Neuronal stem cell (in vitro differentiated cells): ENCODE measurements at regions not wholly inside any gene's neighbourhood (a gene's known extent, or its start where the extent isn't known, plus 50 kb on each side); places are given as distances from the start of the nearest gene placed in this dataset.
"Not testable (repeated sequence)": the region's sequence is repeated elsewhere in the genome, so short reads cannot be mapped to it uniquely, and the experiment has no call there.

Experiments used
- DNase-seq: peaks from one replicate; pipeline ENCODE4 v3.0.0-alpha.2; 2013; ENCODE audit warnings: low spot score
- H2AFZ ChIP-seq: one replicate; pipeline ENCODE4 v1.6.1; 2013; ENCODE audit warnings: mild to moderate bottlenecking, low read length, inconsistent platforms
- H2AK5ac ChIP-seq: 2 replicates; pipeline ENCODE4 v1.6.1; 2013; ENCODE audit warnings: low read depth, mild to moderate bottlenecking, inconsistent platforms, low read length, moderate library complexity, mixed read lengths
- H2BK120ac ChIP-seq: 2 replicates; pipeline ENCODE4 v1.6.1; 2013; ENCODE audit warnings: low read depth, mild to moderate bottlenecking, inconsistent platforms, low read length, moderate library complexity, mixed read lengths
- H2BK12ac ChIP-seq: one replicate; pipeline ENCODE4 v1.6.1; 2013; ENCODE audit warnings: low read length, inconsistent platforms
- H2BK15ac ChIP-seq: 2 replicates; pipeline ENCODE4 v1.6.1; 2013; ENCODE audit warnings: mild to moderate bottlenecking, low read length, inconsistent platforms, mixed read lengths
- H2BK5ac ChIP-seq: one replicate; pipeline ENCODE4 v1.6.1; 2013; ENCODE audit warnings: inconsistent platforms, mild to moderate bottlenecking, low read length, moderate library complexity
- H3K14ac ChIP-seq: one replicate; pipeline ENCODE4 v1.6.1; 2013; ENCODE audit warnings: low read length, inconsistent platforms
- H3K18ac ChIP-seq: 2 replicates; pipeline ENCODE4 v1.6.1; 2013; ENCODE audit warnings: low read length, inconsistent platforms
- H3K23ac ChIP-seq: 2 replicates; pipeline ENCODE4 v1.6.1; 2013; ENCODE audit warnings: low read depth, mild to moderate bottlenecking, mixed read lengths, low read length, inconsistent platforms; ENCODE audit not compliant: poor library complexity
- H3K27ac ChIP-seq: replicated peaks from 3 replicates; pipeline ENCODE4 v1.5.1; 2013; ENCODE audit warnings: low read length, inconsistent platforms
- H3K27me3 ChIP-seq, 3 experiments: 2 replicates each; pipeline ENCODE4 v1.6.1; 2013; ENCODE audit warnings: low read length in 3 of 3, mild to moderate bottlenecking in 2 of 3, inconsistent platforms in 1 of 3, low read depth in 1 of 3, mixed read lengths in 1 of 3, moderate library complexity in 1 of 3; ENCODE audit not compliant: control insufficient read depth in 3 of 3, insufficient read depth in 3 of 3
- H3K36me3 ChIP-seq, 2 donors: replicated peaks in 1 of 2; 2 replicates each; pipeline ENCODE4 v1.6.1; 2013; ENCODE audit warnings: low read length in 2 of 2; ENCODE audit not compliant: control insufficient read depth in 2 of 2, insufficient read depth in 2 of 2
- H3K4ac ChIP-seq: 2 replicates; pipeline ENCODE4 v1.6.1; 2013; ENCODE audit warnings: inconsistent platforms, mild to moderate bottlenecking, low read length, moderate library complexity
- H3K4me1 ChIP-seq, 2 donors: 1 replicate in 1 of 2; 2 replicates in 1 of 2; pipeline ENCODE4 v1.6.1; 2013; ENCODE audit warnings: low read length in 2 of 2, low read depth in 1 of 2; ENCODE audit not compliant: control insufficient read depth in 2 of 2, insufficient read depth in 1 of 2
- H3K4me2 ChIP-seq: one replicate; pipeline ENCODE4 v1.6.1; 2013; ENCODE audit warnings: mild to moderate bottlenecking, low read length, inconsistent platforms; ENCODE audit not compliant: insufficient read depth, poor library complexity, severe bottlenecking
- H3K4me3 ChIP-seq, 2 donors: 2 replicates each; pipeline ENCODE4 v1.5.1; 2013; ENCODE audit warnings: low read length in 2 of 2, mild to moderate bottlenecking in 2 of 2, inconsistent platforms in 1 of 2, moderate library complexity in 1 of 2
- H3K79me1 ChIP-seq: one replicate; pipeline ENCODE4 v1.6.1; 2013; ENCODE audit warnings: low read depth, mild to moderate bottlenecking, inconsistent platforms, low read length, moderate library complexity
- H3K9ac ChIP-seq: one replicate; pipeline ENCODE4 v1.6.1; 2013; ENCODE audit warnings: mild to moderate bottlenecking, low read depth, low read length, inconsistent platforms; ENCODE audit not compliant: poor library complexity
- H3K9me3 ChIP-seq, 2 donors: replicated peaks in 1 of 2; 2 replicates each; pipeline versions ENCODE3 to v1.6.1; 2013; ENCODE audit warnings: low read length in 2 of 2, mild to moderate bottlenecking in 2 of 2, inconsistent platforms in 1 of 2, low read depth in 1 of 2, mixed read lengths in 1 of 2, moderate library complexity in 1 of 2; ENCODE audit not compliant: control insufficient read depth in 2 of 2, insufficient read depth in 1 of 2
- H4K8ac ChIP-seq: one replicate; pipeline ENCODE4 v1.6.1; 2013; ENCODE audit warnings: low read depth, mild to moderate bottlenecking, inconsistent platforms, low read length, moderate library complexity
- H4K91ac ChIP-seq: one replicate; pipeline ENCODE4 v1.6.1; 2013; ENCODE audit warnings: low read length, low read depth, mild to moderate bottlenecking, inconsistent platforms; ENCODE audit not compliant: poor library complexity
- WGBS, 2 donors: extraction: QIAGEN DNeasy Blood & Tissue Kit; methylation state at CpG; one replicate each; pipeline ENCODE4 v1.1.7; 2013; ENCODE audit warnings: missing lambda C conversion rate in 2 of 2, mixed read lengths in 1 of 2; ENCODE audit not compliant: insufficient read length in 2 of 2, insufficient replicate concordance in 1 of 2; ENCODE audit errors: extremely low coverage in 2 of 2; 5-methylcytosine and 5-hydroxymethylcytosine counted together

GRCh38 chr14:71629250-71629649, 303.0 kb upstream of the RGS6 start:
- WGBS, 2 donors = no CpG with 5 or more reads among the region's 1 CpG
- Histone ChIP-seq H3K4me3 (no peak overlapping the region), H3K18ac (no peak overlapping the region), H4K8ac (no peak overlapping the region), H3K27me3 (no peaks in the 10 kb centered on the region), H2BK15ac (no peak overlapping the region), H3K4me1 (peaks cover 0 to 9% of the 10 kb centered on the region in 2 donors), H2BK5ac (no peak overlapping the region), H3K4me2 (no peak overlapping the region), H2BK120ac (no peak overlapping the region), H3K4ac (no peak overlapping the region), H3K9me3 (no peaks in the 10 kb centered on the region), H2AK5ac (no peak overlapping the region), H3K23ac (no peak overlapping the region), H3K9ac (no peak overlapping the region), H3K79me1 (no peaks in the 10 kb centered on the region), H3K14ac (no peak overlapping the region), H3K36me3 (peaks cover 0 to 7% of the 10 kb centered on the region in 2 donors), H2AFZ (no peak overlapping the region), H3K27ac (no peak overlapping the region), H4K91ac (no peak overlapping the region), H2BK12ac (no peak overlapping the region)
- DNase-seq = no peak

GRCh38 chr14:71629765-71630492, 302.3 kb upstream of the RGS6 start:
- H2BK120ac ChIP-seq = no peak overlapping the region
- no peak overlapping the region for H3K23ac ChIP-seq
- H2AK5ac ChIP-seq = no peak overlapping the region
- no peak overlapping the region for H2BK5ac ChIP-seq
- H3K4me1 ChIP-seq = peaks cover 0 to 9% of the 10 kb centered on the region in 2 donors
- no peak overlapping the region for H3K4ac ChIP-seq
- H3K4me3 ChIP-seq = no peak overlapping the region
- H2AFZ ChIP-seq = no peak overlapping the region
- no peak overlapping the region for H3K14ac ChIP-seq
- H4K91ac ChIP-seq = peak overlapping the region; percentile 26
- no CpG with 5 or more reads among the region's 7 CpGs for WGBS, 2 donors
- H3K27ac ChIP-seq = no peak overlapping the region
- H3K18ac ChIP-seq = no peak overlapping the region
- H3K9me3 ChIP-seq = no peaks in the 10 kb centered on the region
- H3K27me3 ChIP-seq = no peaks in the 10 kb centered on the region
- H4K8ac ChIP-seq = no peak overlapping the region
- DNase-seq = no peak
- no peak overlapping the region for H2BK12ac ChIP-seq
- no peak overlapping the region for H3K9ac ChIP-seq
- peaks cover 0 to under 1% of the 10 kb centered on the region in 2 donors for H3K36me3 ChIP-seq
- no peak overlapping the region for H3K4me2 ChIP-seq
- no peaks in the 10 kb centered on the region for H3K79me1 ChIP-seq
- no peak overlapping the region for H2BK15ac ChIP-seq

- WGBS, 2 donors = no CpG with 5 or more reads among the region's 1 CpG
- not testable (repeated sequence) for H3K18ac ChIP-seq, DNase-seq, H2AK5ac ChIP-seq, H2BK120ac ChIP-seq, H3K4me3 ChIP-seq, H3K14ac ChIP-seq, H4K8ac ChIP-seq, H2BK15ac ChIP-seq, H3K23ac ChIP-seq, H3K4me1 ChIP-seq, H3K4ac ChIP-seq, H3K9ac ChIP-seq, H2BK12ac ChIP-seq, H3K27ac ChIP-seq, H3K4me2 ChIP-seq, H2AFZ ChIP-seq, H3K27me3 ChIP-seq, H4K91ac ChIP-seq, H3K36me3 ChIP-seq, H2BK5ac ChIP-seq, H3K9me3 ChIP-seq, H3K79me1 ChIP-seq
Observed at GRCh38 chr14:71631030-71631429, 301.2 kb upstream of the RGS6 start.

GRCh38 chr14:71632440-71632946, 299.7 kb upstream of the RGS6 start:
- H3K14ac ChIP-seq = no peak overlapping the region
- H3K4me1 ChIP-seq = peaks cover 0 to 9% of the 10 kb centered on the region in 2 donors
- no peak overlapping the region for H2BK15ac ChIP-seq
- no peak overlapping the region for H2AK5ac ChIP-seq
- no peaks in the 10 kb centered on the region for H3K27me3 ChIP-seq
- H2BK5ac ChIP-seq = no peak overlapping the region
- no peak overlapping the region for H3K4me2 ChIP-seq
- H3K9ac ChIP-seq = no peak overlapping the region
- no peak overlapping the region for H3K18ac ChIP-seq
- no peak overlapping the region for H3K4me3 ChIP-seq
- H2BK120ac ChIP-seq = no peak overlapping the region
- no peak overlapping the region for H3K23ac ChIP-seq
- no peaks in the 10 kb centered on the region for H3K79me1 ChIP-seq
- no CpG with 5 or more reads among the region's 4 CpGs for WGBS, 2 donors
- no peak overlapping the region for H4K8ac ChIP-seq
- no peaks in the 10 kb centered on the region for H3K36me3 ChIP-seq
- H4K91ac ChIP-seq = no peak overlapping the region
- H3K9me3 ChIP-seq = no peaks in the 10 kb centered on the region
- H2BK12ac ChIP-seq = no peak overlapping the region
- no peak overlapping the region for H2AFZ ChIP-seq
- DNase-seq = no peak
- H3K4ac ChIP-seq = no peak overlapping the region
- H3K27ac ChIP-seq = no peak overlapping the region
